SK-N-DZ (cell line): ENCODE measurements at regions not wholly inside any gene's neighbourhood (a gene's known extent, or its start where the extent isn't known, plus 50 kb on each side); places are given as distances from the start of the nearest gene placed in this dataset.
"Not testable (repeated sequence)": the region's sequence is repeated elsewhere in the genome, so short reads cannot be mapped to it uniquely, and the experiment has no call there.

ENCODE experiments used
- DNase-seq: peaks from one replicate; pipeline ENCODE4 v3.0.0-alpha.2; 2015; ENCODE audit warnings: low spot score

DNA sequence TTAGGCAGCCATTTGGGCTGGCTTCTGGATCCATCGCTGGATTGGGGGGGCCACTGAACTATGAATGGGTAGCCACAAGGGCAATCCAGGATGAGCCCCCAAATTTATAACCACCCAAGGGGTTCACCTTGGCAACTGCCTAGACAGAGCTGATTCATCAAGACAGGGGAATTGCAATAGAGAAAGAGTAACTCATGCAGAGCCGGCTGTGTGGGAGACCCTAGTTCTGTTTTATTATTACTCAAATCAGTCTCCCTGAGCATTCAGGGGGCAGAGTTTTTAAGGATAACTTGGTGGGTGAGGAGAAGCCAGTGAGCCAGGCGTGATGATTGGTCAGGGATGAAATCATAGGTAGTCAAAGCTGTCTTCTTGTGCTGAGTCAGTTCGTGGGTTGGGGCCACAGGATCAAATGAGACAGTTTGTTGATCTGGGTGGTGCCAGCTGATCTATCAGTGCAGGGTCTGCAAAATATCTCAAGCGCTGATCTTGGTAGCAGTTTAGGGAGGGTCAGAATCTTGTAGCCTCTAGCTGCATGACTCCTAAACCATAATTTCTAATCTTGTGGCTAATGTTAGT is 57.9 kb downstream of the DNAJB9 start:
- DNase-seq: no peak

DNA sequence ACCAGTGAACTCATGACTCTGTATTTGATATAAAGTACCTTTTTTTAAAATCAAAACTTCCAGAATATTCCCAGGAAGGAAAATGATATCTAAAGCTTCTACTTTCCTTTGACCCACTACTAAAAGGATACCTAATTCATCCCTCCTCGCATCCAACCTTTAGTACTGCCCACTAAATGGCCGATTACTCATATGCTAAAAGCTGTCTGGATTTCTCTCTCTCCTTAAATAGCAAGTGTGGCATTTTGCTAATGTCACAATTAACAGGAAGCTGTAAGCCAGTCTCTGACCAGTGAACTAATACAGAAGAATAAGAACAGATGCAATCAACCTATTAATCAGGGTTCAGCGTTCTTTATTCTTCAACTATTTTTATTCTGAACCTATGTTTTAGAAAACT is 59.0 kb downstream of the DNAJB9 start:
- DNase-seq: no peak

DNA sequence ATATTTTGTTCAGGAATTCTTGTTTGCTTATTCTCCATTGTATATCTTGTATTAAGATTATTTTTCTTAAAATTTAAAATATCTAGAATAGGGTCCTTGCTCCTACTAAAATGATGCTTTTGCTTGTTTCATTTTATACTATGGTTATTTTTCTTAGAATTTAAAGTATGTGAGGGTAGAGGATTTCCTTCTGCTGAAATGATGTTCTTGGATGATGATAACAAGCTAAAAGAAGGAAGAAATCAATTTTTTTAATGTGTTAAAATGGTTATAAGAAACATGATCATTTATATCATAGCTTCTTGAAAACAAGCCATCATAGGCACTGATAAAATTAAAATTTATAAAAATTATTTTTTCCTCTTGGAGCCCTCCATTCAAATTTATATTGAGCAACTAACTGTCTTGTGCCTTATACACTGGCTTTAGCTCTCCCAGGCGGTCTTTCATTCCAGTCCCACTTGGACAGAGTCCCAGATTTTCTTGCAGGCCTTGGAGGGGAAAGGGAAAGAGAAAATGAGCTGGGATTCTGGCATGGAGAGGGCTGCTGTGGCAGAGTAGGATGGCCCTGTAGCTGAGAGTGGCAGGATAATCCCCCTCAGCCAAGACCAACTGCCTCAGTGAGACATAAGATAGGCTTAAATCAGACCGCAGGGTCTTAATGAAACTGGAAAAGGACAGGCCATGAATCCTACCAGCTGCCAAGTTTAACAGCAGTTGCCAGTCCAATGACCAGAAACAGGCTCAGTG is 60.2 kb downstream of the DNAJB9 start:
- DNase-seq: no peak

DNA sequence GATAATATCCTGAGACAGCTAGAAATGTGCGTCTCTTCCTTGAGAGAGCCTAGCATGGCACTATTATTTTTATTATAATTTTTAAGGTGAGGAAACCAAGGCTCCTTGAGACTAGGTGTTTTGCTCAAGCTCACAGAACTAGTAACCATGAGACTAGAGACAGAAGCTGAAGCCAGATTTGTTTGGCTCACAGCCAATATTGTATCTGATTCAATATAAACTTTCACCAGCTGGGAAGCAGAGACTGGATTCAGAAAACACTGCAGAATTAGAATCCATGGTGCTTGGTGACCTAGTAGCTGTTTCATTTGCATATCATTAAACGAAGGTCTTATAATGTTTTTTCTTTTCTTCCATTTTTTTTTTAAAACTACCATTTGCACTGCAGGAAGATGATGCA is 64.4 kb downstream of the DNAJB9 start:
- no peak for DNase-seq

DNA sequence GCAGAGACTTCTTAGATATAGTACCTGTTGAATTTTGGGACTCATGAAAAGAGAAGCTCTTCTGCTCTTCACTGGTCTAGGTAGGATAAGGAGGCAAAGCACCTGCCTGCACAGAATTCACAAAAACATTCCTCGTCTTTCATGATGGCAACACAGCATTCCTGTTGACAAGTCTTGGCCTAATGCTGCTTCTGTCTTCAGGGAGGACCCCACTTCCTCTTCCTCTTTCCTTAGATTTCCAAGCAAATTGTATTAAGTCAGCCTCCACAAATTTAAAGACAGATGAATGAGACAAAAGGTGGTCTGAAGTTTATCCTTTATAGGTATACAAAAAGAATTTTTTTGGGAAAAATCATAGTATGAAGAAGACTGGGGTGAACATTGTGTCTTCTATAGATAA is 64.9 kb downstream of the DNAJB9 start:
- no peak for DNase-seq

DNA sequence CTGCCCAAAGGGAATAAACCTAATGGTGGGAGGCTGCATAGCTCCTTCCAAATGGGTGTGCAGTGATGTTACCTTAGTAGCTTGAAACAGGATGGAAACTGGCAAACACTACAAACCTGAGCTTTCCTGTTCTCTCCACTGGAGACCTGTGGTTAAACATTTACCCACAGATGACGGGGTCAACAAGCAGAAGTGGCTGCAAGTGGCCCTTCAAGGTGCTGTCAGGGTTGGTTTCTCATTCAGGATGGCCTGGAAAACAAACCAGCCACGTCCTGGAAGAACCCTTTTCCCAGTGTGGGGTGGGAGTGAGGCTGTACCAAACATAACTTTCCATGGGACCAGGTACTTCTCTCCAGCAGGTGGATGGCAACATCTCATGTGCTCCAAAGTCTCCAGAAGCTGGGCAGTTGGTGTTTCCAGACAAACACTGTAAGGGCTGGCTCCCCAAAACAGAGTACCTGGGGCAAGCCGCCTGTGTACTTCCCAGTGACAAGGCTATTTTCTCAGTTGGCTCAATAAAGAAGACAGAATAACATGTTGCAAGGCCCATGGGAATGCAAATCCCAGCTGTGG is 67.5 kb downstream of the DNAJB9 start:
- no peak for DNase-seq

DNA sequence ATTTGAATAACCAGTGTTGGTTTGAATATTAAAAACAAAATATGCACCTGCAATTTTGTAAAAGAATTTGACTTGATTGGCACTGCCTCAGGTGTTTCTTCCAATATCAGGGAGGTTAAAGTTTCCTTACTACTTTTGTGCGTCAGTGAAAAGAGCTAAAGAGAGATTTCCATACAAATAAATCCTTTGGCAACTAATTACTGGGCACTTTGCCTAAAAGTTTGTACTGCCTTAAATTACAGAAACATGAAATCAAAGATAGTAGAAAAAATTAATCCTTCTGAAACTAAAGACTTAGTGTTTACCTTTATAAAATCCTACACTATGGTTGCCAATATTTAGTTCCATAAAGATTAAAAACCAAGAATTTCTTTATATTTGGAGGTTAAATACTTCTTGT is 72.5 kb downstream of the DNAJB9 start:
- no peak for DNase-seq

DNA sequence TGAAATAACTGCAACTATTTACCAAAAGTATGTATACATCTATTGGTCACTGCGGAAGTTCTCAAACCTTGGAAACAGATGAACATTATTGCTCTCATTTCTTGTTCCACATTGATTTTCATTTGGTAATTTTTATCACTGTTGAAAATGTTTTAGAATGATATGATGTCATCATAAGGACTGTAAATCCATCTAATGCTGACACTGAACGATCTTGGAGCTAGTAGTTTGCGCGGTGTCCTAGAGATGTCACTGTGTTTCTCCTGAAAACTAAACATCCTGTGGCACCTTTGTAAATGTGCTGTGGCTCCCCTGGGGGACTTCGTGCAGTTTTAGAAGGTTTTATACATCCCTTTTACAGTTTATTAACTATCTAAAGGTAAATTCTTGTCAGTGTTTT is 73.5 kb downstream of the DNAJB9 start:
- no peak for DNase-seq

DNA sequence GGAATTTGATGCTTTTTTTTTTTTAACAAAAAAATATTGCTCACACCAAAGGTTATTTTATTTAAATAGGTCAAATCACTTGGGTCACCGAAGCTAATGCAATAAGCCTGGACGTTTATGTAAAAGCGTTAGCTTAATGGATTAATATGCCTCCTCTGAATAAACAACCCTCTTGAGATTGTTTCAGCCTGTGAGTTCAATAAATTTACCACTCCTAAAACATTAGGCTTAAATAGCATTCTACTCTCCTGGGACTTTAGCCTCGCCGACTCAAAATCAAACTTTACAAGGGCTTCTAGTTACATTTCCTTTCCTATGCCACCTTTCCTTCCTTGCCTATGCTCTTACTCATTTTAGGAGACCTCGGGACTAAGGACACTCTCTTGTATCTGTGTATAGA is 79.3 kb downstream of the DNAJB9 start:
- DNase-seq: no peak

DNA sequence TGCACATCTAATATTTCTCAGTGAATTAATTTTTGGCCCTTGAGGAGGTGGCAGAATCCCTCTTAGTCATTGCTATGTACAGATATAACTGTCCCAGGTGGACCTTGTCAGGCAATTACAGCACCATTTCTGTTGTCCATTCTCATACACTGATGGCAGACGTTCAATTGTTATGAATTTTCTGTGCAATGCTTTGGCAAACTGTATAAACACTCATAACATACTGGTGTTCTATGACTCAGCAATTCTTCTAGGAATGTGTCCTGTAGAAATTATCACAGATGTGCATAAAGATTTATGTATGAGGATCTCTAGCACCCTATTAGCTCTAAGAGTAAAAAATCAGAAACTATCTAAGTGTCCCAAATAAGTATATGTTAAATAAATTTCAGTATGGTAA is 80.8 kb downstream of the DNAJB9 start:
- no peak for DNase-seq

DNA sequence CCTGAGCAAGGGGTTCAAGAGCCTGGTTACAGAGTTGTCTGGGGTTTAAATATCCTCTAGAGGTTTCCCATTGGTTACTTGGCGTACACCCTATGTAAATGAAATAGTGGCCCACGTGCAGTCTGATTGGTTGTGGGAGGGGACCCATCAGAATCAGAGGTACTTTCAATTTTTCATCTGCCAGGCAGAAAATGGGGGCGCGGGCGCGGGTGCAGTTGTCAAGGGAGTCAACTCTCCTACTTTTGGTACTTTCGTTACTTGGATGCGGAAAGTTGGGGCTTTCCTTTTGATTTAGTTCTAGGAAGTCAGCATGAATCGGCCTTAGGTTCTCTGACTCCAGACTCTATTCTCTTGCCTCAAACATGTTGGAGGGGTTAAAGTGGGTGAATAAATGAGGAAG is 83.2 kb downstream of the DNAJB9 start:
- no peak for DNase-seq

DNA sequence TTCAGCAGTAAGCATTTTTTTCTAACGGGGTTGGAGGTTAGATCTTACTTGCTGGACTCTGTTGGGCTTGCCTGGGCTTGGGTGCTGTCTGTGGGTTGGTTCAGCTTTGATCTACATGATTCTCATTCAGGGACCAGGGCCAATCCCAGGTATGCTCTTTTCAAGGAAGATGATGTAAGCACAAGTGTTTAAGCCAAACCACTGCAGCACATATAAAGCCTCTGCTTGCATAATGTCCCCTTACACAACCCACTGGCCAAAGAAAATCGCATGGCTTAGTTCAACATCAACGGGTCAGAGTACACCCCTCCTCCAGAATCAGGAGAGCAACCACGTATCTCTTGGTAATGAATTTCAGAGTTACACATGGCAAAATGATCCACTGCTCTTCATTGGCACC is 83.9 kb downstream of the DNAJB9 start:
- DNase-seq: no peak

DNA sequence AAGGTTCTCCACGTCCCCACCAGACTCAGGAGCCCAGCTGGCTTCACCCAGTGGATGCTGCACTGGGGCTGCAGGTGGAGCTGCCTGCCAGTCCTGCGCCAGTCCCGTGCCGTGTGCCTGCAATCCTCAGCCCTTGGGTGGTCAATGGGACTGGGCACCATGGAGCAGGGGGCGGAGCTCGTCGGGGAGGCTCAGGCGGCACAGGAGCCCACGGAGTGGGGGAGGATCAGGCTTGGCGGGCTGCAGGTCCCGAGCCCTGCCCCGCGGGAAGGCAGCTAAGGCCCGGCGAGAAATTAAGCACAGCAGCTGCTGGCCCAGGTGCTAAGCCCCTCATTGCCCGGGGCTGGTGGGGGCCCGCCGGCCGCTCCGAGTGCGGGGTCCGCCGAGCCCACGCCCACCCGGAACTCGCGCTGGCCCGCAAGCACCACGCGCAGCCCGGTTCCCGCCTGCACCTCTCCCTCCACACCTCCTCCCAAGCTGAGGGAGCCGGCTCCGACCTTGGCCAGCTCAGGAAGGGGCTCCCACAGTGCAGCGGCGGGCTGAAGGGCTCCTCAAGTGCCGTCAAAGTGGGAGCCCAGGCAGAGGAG is 87.6 kb downstream of the DNAJB9 start:
- not testable (repeated sequence) for DNase-seq

DNA sequence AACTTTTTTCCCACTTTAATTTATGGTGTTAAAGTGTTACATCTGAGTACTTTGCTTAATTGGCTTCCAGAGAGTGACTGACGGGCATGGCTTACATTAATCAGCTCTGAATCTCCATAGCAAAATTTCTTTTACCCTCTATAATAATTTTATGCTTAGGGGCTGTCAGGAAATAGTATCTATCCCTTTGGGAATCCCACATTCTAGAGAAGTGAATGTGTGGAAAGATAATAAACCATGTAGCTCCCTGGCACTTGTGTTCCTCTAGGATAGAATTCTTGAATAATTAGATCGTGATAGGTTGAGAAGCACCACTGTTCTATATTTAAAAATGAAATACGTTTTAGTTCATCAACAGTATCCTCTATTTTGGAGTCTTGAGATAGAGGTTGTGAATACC is 89.6 kb downstream of the DNAJB9 start:
- DNase-seq: no peak

DNA sequence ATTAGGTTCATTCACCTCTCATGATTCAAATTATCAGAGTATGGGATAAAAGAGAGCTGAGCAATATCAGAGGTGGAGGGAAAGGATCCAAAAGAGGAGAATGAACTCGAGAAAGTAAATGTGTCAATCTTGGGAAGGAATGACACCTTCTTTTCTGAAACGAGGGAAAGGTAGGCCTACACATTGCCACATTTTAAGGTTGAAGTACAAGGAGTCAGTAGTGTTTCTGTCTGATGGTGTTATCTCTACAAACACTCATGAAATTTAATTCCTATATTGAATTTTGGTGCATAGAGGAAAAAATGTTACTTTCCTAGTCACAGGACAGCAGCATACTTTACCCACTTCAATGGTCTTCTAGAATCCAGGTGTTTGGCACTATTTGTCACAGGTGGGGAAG is 90.2 kb downstream of the DNAJB9 start:
- DNase-seq: no peak

DNA sequence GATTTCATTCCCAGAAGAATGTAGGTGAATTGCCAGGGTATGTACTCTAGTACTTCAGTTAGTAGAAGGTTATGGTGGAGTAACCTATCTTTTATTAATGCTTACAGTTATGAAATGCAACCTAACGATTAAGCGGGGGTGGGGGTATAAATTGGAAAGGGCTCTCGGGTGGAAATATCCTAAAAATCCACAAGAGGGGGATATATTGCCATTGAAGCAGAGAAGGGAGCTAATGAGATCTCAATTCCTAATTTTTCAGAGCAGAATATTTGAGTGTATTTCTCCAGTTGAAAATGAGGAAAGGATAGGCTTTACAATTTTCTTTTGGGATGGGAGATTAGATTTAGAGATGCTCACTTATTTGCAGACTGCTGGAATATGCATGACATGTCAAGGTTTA is 90.8 kb downstream of the DNAJB9 start:
- DNase-seq: peak; percentile 35

DNA sequence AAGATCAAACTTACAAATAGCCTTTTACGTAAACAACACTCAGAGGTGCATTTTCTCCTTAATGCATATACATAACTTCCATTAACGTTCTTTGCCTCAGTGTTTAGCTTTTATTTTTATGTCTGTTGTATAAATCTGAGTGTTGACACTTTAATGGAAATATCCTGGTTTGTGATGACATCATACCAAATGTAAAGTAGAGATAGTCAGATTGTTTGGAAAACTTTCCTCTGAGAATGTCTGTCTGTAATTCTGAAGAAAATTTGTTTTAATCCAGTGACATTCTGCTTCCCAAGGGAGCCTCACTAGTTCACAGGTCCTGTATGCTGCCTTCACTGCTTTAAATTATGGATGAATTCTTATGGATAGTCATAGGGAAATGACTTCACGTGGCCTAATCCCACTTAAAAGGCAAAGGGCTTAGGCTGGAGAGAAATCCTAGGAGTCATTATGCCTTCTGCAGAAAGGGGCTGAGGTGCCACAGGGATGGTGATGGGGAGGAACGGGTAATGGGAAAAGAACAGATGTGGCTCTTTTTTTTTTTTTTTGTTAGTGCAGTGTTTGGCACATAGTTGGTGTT is 93.2 kb downstream of the DNAJB9 start:
- DNase-seq: no peak

DNA sequence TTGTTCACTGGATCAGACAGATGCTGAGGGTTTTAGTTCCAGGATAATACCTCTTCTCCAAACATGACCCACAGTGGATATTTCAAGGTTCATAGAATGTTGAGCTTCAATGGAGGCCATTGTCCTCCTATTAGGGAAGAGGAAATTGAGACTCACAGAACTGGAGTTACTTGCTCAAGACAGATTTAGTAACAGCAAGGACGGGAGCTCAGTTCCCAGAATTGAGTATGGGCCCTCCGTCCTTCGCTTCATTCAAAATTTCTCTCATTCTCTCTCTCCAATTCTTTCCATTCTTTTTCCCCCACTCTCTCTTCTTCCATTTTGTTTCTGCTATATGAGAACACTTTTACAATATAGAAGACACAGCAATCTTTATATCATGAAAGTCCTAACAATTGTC is 94.0 kb downstream of the DNAJB9 start:
- no peak for DNase-seq

DNA sequence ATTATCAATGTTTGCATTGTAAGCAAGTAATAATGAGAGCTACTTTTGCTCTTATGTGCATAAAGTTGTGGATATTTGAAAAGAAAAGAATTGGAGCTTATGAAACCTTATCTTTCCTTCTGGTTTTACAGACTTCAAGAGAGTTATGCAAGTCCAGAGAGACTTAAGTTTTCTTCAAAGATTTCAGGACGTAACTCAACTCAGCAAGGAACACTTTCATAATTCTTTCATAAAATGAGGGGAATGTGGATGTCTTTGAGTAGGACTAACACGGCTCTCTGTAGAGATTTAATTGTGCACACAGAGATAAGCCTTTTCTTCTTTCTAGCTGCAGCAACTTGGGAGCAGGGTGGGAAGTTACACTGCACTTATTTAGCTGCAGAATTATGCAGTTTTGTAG is 97.5 kb downstream of the DNAJB9 start:
- no peak for DNase-seq

DNA sequence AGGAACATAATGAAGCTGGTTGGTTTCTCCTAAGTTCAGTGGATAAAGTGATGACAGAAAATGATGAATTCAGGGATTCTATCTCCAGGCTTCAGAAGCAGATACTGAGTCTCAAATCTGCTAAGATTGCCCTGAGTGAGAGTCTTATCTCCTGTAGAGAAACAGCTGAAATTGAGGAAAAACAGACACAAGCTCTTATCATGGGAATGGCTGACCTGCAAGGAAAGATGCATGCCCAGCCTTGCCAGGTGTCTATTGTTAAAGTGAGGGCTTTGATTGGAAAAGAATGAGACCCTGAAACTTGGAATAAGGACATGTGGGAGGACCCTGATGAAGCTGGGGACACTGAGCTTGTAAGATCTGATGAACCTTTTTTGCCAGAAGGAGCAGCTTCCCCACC is 100.3 kb downstream of the DNAJB9 start:
- peak; percentile 90 for DNase-seq

DNA sequence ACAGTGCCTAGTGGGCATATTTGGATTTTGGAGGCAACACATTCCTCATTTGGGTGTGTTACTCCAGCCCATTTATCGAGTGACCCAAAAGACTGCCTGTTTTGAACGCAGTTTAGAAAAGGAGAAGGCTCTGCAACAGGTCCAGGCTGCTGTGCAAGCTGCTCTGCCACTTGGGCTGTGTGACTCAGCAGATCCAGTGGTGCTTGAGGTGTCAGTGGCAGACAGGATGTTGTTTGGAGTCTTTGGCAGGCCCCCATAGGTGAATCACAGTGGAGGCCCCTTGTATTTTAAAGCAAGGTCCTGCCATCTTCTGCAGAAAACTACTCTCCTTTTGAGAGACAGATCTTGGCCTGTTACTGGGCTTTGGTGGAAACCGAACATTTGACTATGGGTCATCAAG is 104.0 kb downstream of the DNAJB9 start:
- not testable (repeated sequence) for DNase-seq

DNA sequence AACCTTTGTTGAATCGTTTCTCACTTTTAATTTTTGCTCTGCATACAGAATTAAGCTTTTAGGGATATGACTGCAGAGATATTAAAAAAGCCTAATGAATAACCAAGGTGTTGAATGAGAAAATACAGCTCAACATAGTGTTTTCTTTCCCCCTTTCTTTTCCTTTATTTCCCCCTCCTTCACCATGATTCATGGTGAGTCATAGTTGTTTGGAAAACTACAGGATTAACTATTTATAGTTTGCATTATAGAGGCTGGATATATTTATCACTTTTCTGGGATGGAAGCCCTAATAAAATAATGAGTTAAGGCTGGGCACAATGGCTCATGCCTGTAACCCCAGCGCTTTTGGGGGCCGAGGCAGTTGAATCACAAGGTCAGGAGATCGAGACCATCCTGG is 115.0 kb downstream of the DNAJB9 start:
- DNase-seq: no peak

DNA sequence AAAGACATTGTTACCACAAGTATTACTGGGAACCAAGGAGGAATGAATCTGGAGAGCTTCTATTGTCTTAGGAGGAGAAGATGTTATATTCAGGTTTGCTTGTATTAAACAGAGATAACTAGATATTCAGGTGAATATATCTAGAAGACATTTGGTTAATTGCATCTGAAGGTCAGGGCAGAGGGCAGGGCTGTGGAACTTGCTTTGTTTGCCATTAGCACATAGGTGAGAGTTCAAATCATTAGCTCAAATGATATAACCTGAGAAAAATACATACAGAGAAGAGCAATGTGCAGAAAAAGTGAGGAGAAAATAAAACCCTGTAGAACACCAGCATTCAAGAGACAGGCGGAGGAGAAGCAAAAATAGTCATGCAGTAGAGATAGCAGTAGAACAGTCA is 116.8 kb downstream of the DNAJB9 start:
- DNase-seq: no peak
